Thyroid gland (tissue), 4 donors: ENCODE measurements at regions not wholly inside any gene's neighbourhood (a gene's known extent, or its start where the extent isn't known, plus 50 kb on each side); places are given as distances from the start of the nearest gene placed in this dataset.

Source experiments
- DNase-seq, 2 donors: peaks; one replicate each; pipeline ENCODE4 v3.0.0-alpha.2; 2019
- H3K27ac ChIP-seq, 3 donors: fragments of 200-600 bp; sonication (generic); 1 replicate in 2 of 3; 2 replicates in 1 of 3; pipeline ENCODE4 v1.5.1; 2016 to 2019; ENCODE audit warnings: mild to moderate bottlenecking in 1 of 3, moderate library complexity in 1 of 3
- H3K27me3 ChIP-seq: fragments of 200-600 bp; sonication (generic); one replicate; pipeline ENCODE4 v1.5.1; 2019
- H3K36me3 ChIP-seq, 2 donors: fragments of 200-600 bp; sonication (generic); one replicate each; pipeline ENCODE4 v1.5.1; 2016 to 2019
- H3K4me1 ChIP-seq, 2 donors: fragments of 200-600 bp; sonication (generic); one replicate each; pipeline ENCODE4 v1.5.1; 2017 to 2019
- H3K4me3 ChIP-seq, 3 donors: fragments of 200-600 bp; sonication (generic); replicated peaks in 1 of 3; 1 replicate in 2 of 3; 2 replicates in 1 of 3; pipeline ENCODE4 v1.5.1; 2016; ENCODE audit warnings: mild to moderate bottlenecking in 1 of 3
- H3K9me3 ChIP-seq: fragments of 200-600 bp; sonication (generic); one replicate; pipeline ENCODE4 v1.5.1; 2017
- CTCF ChIP-seq, 6 experiments: fragments of 200-600 bp in 3 of 6; fragments of 450-650 bp in 3 of 6; sonication (generic) in 3 of 6; IDR thresholded peaks; one replicate each; pipeline ENCODE4 v1.5.1; 2016 to 2019; ENCODE audit warnings: antibody characterized with exemption in 6 of 6, mild to moderate bottlenecking in 2 of 6, inconsistent platforms in 1 of 6, moderate library complexity in 1 of 6
- POLR2A ChIP-seq, 2 donors: fragments of 450-650 bp; IDR thresholded peaks; one replicate each; pipeline ENCODE4 v1.6.1; 2017; ENCODE audit warnings: antibody characterized with exemption in 2 of 2, mild to moderate bottlenecking in 2 of 2, moderate library complexity in 1 of 2
- WGBS, 2 donors: methylation state at CpG; one replicate each; pipeline ENCODE4 v1.1.5; 2017; 5-methylcytosine and 5-hydroxymethylcytosine counted together
- intact Hi-C: fragments of 100-400 bp; cut with DNase I; formaldehyde crosslinking; loops from one replicate; pipeline ENCODE4 v1.15.1; 2023

GRCh38 chr10:128814024-128814423, 653.0 kb upstream of the MGMT start:
- H3K36me3 ChIP-seq: no peaks in the 10 kb centered on the region
- DNase-seq: no peak
- TF ChIP-seq POLR2A (IDR thresholded peaks at IDR 0.05) (no peak), CTCF (IDR thresholded peaks at IDR 0.05) (no peak)
- no peak overlapping the region for H3K4me3 ChIP-seq
- H3K27ac ChIP-seq: no peak overlapping the region
- intact Hi-C loops: no loop called here
- H3K9me3 ChIP-seq: no peaks in the 10 kb centered on the region
- no peaks in the 10 kb centered on the region for H3K4me1 ChIP-seq
- 84 to 92% methylated on average over 12 of the region's 12 CpGs for WGBS, 2 donors
- H3K27me3 ChIP-seq: no peaks in the 10 kb centered on the region

- H3K9me3 ChIP-seq: no peaks in the 10 kb centered on the region
- DNase-seq: no peak
- no peaks in the 10 kb centered on the region for H3K36me3 ChIP-seq
- H3K4me3 ChIP-seq: no peak overlapping the region
- TF ChIP-seq CTCF (IDR thresholded peaks at IDR 0.05) (no peak), POLR2A (IDR thresholded peaks at IDR 0.05) (no peak)
- no peak overlapping the region for H3K27ac ChIP-seq
- H3K4me1 ChIP-seq: no peaks in the 10 kb centered on the region
- WGBS, 2 donors: 83 to 94% methylated on average over 4 of the region's 4 CpGs
- intact Hi-C loops: no loop called here
- no peaks in the 10 kb centered on the region for H3K27me3 ChIP-seq
Measured at GRCh38 chr10:128814782-128815181, 652.3 kb upstream of the MGMT start.

- 77 to 85% methylated on average over 2 of the region's 2 CpGs for WGBS, 2 donors
- Histone ChIP-seq H3K4me1 (no peaks in the 10 kb centered on the region), H3K9me3 (no peaks in the 10 kb centered on the region), H3K36me3 (no peaks in the 10 kb centered on the region), H3K27me3 (no peaks in the 10 kb centered on the region), H3K27ac (no peak overlapping the region), H3K4me3 (no peak overlapping the region)
- DNase-seq: no peak
- intact Hi-C loops: no loop called here
- TF ChIP-seq POLR2A (IDR thresholded peaks at IDR 0.05) (no peak), CTCF (IDR thresholded peaks at IDR 0.05) (no peak)
Measured at GRCh38 chr10:128816726-128817125, 650.3 kb upstream of the MGMT start.

GRCh38 chr10:128817636-128818035, 649.4 kb upstream of the MGMT start:
- DNase-seq: no peak
- WGBS, 2 donors: 66 to 67% methylated on average over 1 to 2 of the region's 2 CpGs
- no peak overlapping the region for H3K27ac ChIP-seq
- no peaks in the 10 kb centered on the region for H3K9me3 ChIP-seq
- H3K4me1 ChIP-seq: no peaks in the 10 kb centered on the region
- no peaks in the 10 kb centered on the region for H3K27me3 ChIP-seq
- H3K4me3 ChIP-seq: no peak overlapping the region
- H3K36me3 ChIP-seq: no peaks in the 10 kb centered on the region
- TF ChIP-seq POLR2A (IDR thresholded peaks at IDR 0.05): no peak
- TF ChIP-seq CTCF (IDR thresholded peaks at IDR 0.05): no peak
- intact Hi-C loops: no loop called here

- intact Hi-C loops: no loop called here
- TF ChIP-seq CTCF (IDR thresholded peaks at IDR 0.05) (no peak), POLR2A (IDR thresholded peaks at IDR 0.05) (no peak)
- H3K27me3 ChIP-seq: no peaks in the 10 kb centered on the region
- no peaks in the 10 kb centered on the region for H3K36me3 ChIP-seq
- H3K9me3 ChIP-seq: no peaks in the 10 kb centered on the region
- WGBS, 2 donors: 60 to 80% methylated on average over 7 of the region's 7 CpGs
- DNase-seq: no peak
- H3K27ac ChIP-seq: no peak overlapping the region
- H3K4me3 ChIP-seq: no peak overlapping the region
- no peaks in the 10 kb centered on the region for H3K4me1 ChIP-seq
Measured at GRCh38 chr10:128820663-128821062, 646.4 kb upstream of the MGMT start.
